Liver (tissue), 8 donors: ENCODE measurements at regions not wholly inside any gene's neighbourhood (a gene's known extent, or its start where the extent isn't known, plus 50 kb on each side); places are given as distances from the start of the nearest gene placed in this dataset.

Experiments
- DNase-seq: peaks from one replicate; pipeline ENCODE4 v3.0.0-alpha.2; 2017; ENCODE audit warnings: low spot score
- H3K27ac ChIP-seq, 2 donors: one replicate each; pipeline ENCODE4 v1.7.0; 2013; ENCODE audit warnings: inconsistent platforms in 2 of 2, low read length in 2 of 2, control low read depth in 1 of 2, low read depth in 1 of 2, mild to moderate bottlenecking in 1 of 2
- H3K27me3 ChIP-seq, 4 donors: one replicate each; pipeline versions ENCODE4 v1.6.1 to v1.7.0; 2013; ENCODE audit warnings: low read length in 3 of 4, inconsistent platforms in 1 of 4, mild to moderate bottlenecking in 1 of 4, moderate library complexity in 1 of 4; ENCODE audit not compliant: control insufficient read depth in 4 of 4, insufficient read depth in 4 of 4
- H3K36me3 ChIP-seq, 4 donors: one replicate each; pipeline versions ENCODE4 v1.6.1 to v1.7.0; 2013; ENCODE audit warnings: low read length in 3 of 4, mild to moderate bottlenecking in 3 of 4, low read depth in 1 of 4, moderate library complexity in 1 of 4; ENCODE audit not compliant: control insufficient read depth in 4 of 4, insufficient read depth in 3 of 4
- H3K4me1 ChIP-seq, 4 donors: one replicate each; pipeline versions ENCODE4 v1.6.1 to v1.7.0; 2013; ENCODE audit warnings: low read length in 3 of 4, mild to moderate bottlenecking in 3 of 4, moderate library complexity in 1 of 4; ENCODE audit not compliant: control insufficient read depth in 4 of 4, insufficient read depth in 4 of 4
- H3K4me3 ChIP-seq, 3 donors: one replicate each; pipeline versions ENCODE4 v1.6.1 to v1.7.0; 2013; ENCODE audit warnings: low read length in 3 of 3, control low read depth in 1 of 3, low read depth in 1 of 3, mild to moderate bottlenecking in 1 of 3
- H3K9ac ChIP-seq, 2 donors: one replicate each; pipeline ENCODE4 v1.7.0; 2013; ENCODE audit warnings: low read length in 2 of 2, mild to moderate bottlenecking in 2 of 2, moderate library complexity in 2 of 2, control low read depth in 1 of 2, low read depth in 1 of 2
- H3K9me3 ChIP-seq, 4 donors: one replicate each; pipeline versions ENCODE4 v1.6.1 to v1.7.0; 2013; ENCODE audit warnings: low read length in 3 of 4; ENCODE audit not compliant: control insufficient read depth in 4 of 4
- EGR1 ChIP-seq, 2 donors: IDR thresholded peaks; 2 replicates each; pipeline ENCODE4 v1.6.1; 2016 to 2018; ENCODE audit warnings: antibody characterized with exemption in 2 of 2, low read depth in 2 of 2
- FOXA1 ChIP-seq: IDR thresholded peaks from 2 replicates; pipeline ENCODE4 v1.6.1; 2016; ENCODE audit warnings: antibody characterized with exemption
- FOXA2 ChIP-seq: IDR thresholded peaks from 2 replicates; pipeline ENCODE4 v1.6.1; 2016; ENCODE audit warnings: antibody characterized with exemption
- GABPA ChIP-seq, 2 donors: IDR thresholded peaks in 1 of 2; conservative IDR thresholded peaks in 1 of 2; 2 replicates each; pipeline ENCODE4 v1.6.1; 2016; ENCODE audit warnings: antibody characterized with exemption in 2 of 2, mild to moderate bottlenecking in 1 of 2, moderate library complexity in 1 of 2
- HNF4A ChIP-seq, 2 donors: conservative IDR thresholded peaks; 2 replicates each; pipeline ENCODE4 v1.6.1; 2016; ENCODE audit warnings: antibody characterized with exemption in 2 of 2, mild to moderate bottlenecking in 2 of 2
- HNF4G ChIP-seq: IDR thresholded peaks from 2 replicates; pipeline ENCODE4 v1.6.1; 2016; ENCODE audit warnings: antibody characterized with exemption
- JUND ChIP-seq, 2 donors: IDR thresholded peaks; 2 replicates each; pipeline ENCODE4 v1.6.1; 2016; ENCODE audit warnings: antibody characterized with exemption in 2 of 2
- NR2F2 ChIP-seq: IDR thresholded peaks from 2 replicates; pipeline ENCODE4 v1.6.1; 2016; ENCODE audit warnings: antibody characterized with exemption
- RAD21 ChIP-seq, 2 donors: IDR thresholded peaks; 2 replicates each; pipeline ENCODE4 v1.6.1; 2016; ENCODE audit warnings: antibody characterized with exemption in 2 of 2, mild to moderate bottlenecking in 2 of 2
- RXRA ChIP-seq, 2 donors: IDR thresholded peaks; 2 replicates each; pipeline ENCODE4 v1.6.1; 2017 to 2018; ENCODE audit warnings: antibody characterized with exemption in 2 of 2, mild to moderate bottlenecking in 1 of 2
- SP1 ChIP-seq: IDR thresholded peaks from 2 replicates; pipeline ENCODE4 v1.6.1; 2018; ENCODE audit warnings: antibody characterized with exemption, mild to moderate bottlenecking
- TAF1 ChIP-seq: conservative IDR thresholded peaks from 2 replicates; pipeline ENCODE4 v1.6.1; 2016; ENCODE audit warnings: antibody characterized with exemption, mild to moderate bottlenecking
- YY1 ChIP-seq: IDR thresholded peaks from 2 replicates; pipeline ENCODE4 v1.6.1; 2016; ENCODE audit warnings: antibody characterized with exemption, mild to moderate bottlenecking
- ZBTB33 ChIP-seq: IDR thresholded peaks from 2 replicates; pipeline ENCODE4 v1.6.1; 2016; ENCODE audit warnings: antibody characterized with exemption
- WGBS: extraction: QIAGEN DNeasy Blood & Tissue Kit; methylation state at CpG from one replicate; pipeline ENCODE4 v1.1.7; 2013; 5-methylcytosine and 5-hydroxymethylcytosine counted together
- TF ChIP-seq, protein P1 (sequence below): IDR thresholded peaks from 2 replicates; pipeline ENCODE4 v1.6.1; 2016; ENCODE audit warnings: antibody characterized with exemption
- TF ChIP-seq, protein P2 (sequence below): IDR thresholded peaks from 2 replicates; pipeline ENCODE4 v1.6.1; 2016; ENCODE audit warnings: antibody characterized with exemption, mild to moderate bottlenecking
- TF ChIP-seq, protein P3 (sequence below): fragments of 150-350 bp; IDR thresholded peaks from 2 replicates; pipeline ENCODE4 v1.5.1; 2017; ENCODE audit warnings: improper control_type of control experiment, low read depth, low read length; ENCODE audit not compliant: missing input control
- TF ChIP-seq, protein P4 (sequence below): IDR thresholded peaks from 2 replicates; pipeline ENCODE4 v1.6.1; 2016; ENCODE audit warnings: antibody characterized with exemption
- donor health status: healthy.
- donor health status: healthy.
- donor health status: healthy.
- donor health status: healthy.
- donor health status: healthy.

- H3K9me3 ChIP-seq, result no peaks in the 10 kb centered on the region
- 86% methylated on average over 4 of the region's 4 CpGs for WGBS
- no peak overlapping the region for H3K4me3 ChIP-seq
- H3K27me3 ChIP-seq, result no peaks in the 10 kb centered on the region
- H3K9ac ChIP-seq, result no peak overlapping the region
- H3K4me1 ChIP-seq, result no peaks in the 10 kb centered on the region
- no peaks in the 10 kb centered on the region for H3K36me3 ChIP-seq
- DNase-seq, result no peak
- H3K27ac ChIP-seq, result no peak overlapping the region
- TF ChIP-seq, protein P1, sequence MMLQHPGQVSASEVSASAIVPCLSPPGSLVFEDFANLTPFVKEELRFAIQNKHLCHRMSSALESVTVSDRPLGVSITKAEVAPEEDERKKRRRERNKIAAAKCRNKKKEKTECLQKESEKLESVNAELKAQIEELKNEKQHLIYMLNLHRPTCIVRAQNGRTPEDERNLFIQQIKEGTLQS, result no peak
- no peak for TF ChIP-seq FOXA2
- no peak for TF ChIP-seq YY1
- TF ChIP-seq, protein P2, sequence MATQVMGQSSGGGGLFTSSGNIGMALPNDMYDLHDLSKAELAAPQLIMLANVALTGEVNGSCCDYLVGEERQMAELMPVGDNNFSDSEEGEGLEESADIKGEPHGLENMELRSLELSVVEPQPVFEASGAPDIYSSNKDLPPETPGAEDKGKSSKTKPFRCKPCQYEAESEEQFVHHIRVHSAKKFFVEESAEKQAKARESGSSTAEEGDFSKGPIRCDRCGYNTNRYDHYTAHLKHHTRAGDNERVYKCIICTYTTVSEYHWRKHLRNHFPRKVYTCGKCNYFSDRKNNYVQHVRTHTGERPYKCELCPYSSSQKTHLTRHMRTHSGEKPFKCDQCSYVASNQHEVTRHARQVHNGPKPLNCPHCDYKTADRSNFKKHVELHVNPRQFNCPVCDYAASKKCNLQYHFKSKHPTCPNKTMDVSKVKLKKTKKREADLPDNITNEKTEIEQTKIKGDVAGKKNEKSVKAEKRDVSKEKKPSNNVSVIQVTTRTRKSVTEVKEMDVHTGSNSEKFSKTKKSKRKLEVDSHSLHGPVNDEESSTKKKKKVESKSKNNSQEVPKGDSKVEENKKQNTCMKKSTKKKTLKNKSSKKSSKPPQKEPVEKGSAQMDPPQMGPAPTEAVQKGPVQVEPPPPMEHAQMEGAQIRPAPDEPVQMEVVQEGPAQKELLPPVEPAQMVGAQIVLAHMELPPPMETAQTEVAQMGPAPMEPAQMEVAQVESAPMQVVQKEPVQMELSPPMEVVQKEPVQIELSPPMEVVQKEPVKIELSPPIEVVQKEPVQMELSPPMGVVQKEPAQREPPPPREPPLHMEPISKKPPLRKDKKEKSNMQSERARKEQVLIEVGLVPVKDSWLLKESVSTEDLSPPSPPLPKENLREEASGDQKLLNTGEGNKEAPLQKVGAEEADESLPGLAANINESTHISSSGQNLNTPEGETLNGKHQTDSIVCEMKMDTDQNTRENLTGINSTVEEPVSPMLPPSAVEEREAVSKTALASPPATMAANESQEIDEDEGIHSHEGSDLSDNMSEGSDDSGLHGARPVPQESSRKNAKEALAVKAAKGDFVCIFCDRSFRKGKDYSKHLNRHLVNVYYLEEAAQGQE, result no peak
- TF ChIP-seq RAD21 (IDR thresholded peaks at IDR 0.05), result no peak
- TF ChIP-seq ZBTB33, result no peak
- no peak for TF ChIP-seq SP1
- no peak for TF ChIP-seq NR2F2
- no peak for TF ChIP-seq EGR1 (IDR thresholded peaks at IDR 0.05; ENCODE audit: low read depth in 2 of 2)
- TF ChIP-seq TAF1, result no peak
- TF ChIP-seq HNF4G, result no peak
- no peak for TF ChIP-seq RXRA (IDR thresholded peaks at IDR 0.05)
- no peak for TF ChIP-seq JUND (IDR thresholded peaks at IDR 0.05)
- TF ChIP-seq FOXA1, result no peak
- TF ChIP-seq, protein P3, sequence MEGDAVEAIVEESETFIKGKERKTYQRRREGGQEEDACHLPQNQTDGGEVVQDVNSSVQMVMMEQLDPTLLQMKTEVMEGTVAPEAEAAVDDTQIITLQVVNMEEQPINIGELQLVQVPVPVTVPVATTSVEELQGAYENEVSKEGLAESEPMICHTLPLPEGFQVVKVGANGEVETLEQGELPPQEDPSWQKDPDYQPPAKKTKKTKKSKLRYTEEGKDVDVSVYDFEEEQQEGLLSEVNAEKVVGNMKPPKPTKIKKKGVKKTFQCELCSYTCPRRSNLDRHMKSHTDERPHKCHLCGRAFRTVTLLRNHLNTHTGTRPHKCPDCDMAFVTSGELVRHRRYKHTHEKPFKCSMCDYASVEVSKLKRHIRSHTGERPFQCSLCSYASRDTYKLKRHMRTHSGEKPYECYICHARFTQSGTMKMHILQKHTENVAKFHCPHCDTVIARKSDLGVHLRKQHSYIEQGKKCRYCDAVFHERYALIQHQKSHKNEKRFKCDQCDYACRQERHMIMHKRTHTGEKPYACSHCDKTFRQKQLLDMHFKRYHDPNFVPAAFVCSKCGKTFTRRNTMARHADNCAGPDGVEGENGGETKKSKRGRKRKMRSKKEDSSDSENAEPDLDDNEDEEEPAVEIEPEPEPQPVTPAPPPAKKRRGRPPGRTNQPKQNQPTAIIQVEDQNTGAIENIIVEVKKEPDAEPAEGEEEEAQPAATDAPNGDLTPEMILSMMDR, result no peak
- TF ChIP-seq GABPA (IDR thresholded peaks at IDR 0.05 in 1 of 2, conservative IDR thresholded peaks at IDR 0.05 in 1 of 2), result no peak
- no peak for TF ChIP-seq HNF4A (conservative IDR thresholded peaks at IDR 0.05)
Measured at GRCh38 chr15:25620466-25620865, 181.6 kb upstream of the UBE3A start.

GRCh38 chr15:25619761-25620160 is 180.9 kb upstream of the UBE3A start:
- no peak overlapping the region for H3K27ac ChIP-seq
- no peaks in the 10 kb centered on the region for H3K27me3 ChIP-seq
- no peak overlapping the region for H3K4me3 ChIP-seq
- H3K9ac ChIP-seq, result no peak overlapping the region
- no peak for DNase-seq
- H3K36me3 ChIP-seq, result no peaks in the 10 kb centered on the region
- TF ChIP-seq RXRA (IDR thresholded peaks at IDR 0.05) (no peak), ZBTB33 (no peak), HNF4A (conservative IDR thresholded peaks at IDR 0.05) (no peak), SP1 (no peak), YY1 (no peak), TAF1 (no peak)
- TF ChIP-seq, protein P4, sequence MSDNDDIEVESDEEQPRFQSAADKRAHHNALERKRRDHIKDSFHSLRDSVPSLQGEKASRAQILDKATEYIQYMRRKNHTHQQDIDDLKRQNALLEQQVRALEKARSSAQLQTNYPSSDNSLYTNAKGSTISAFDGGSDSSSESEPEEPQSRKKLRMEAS, result no peak
- no peaks in the 10 kb centered on the region for H3K4me1 ChIP-seq
- WGBS, result 83% methylated on average over 9 of the region's 9 CpGs
- H3K9me3 ChIP-seq, result peaks cover 0 to 2% (median 0%) of the 10 kb centered on the region in 4 donors
